ENCODE measurements at regions not wholly inside any gene's neighbourhood (a gene's known extent, or its start where the extent isn't known, plus 50 kb on each side); places are given as distances from the start of the nearest gene placed in this dataset.

- Histone ChIP-seq H3K4me3 (no peak overlapping the region), H3K27me3 (replicated peaks in 1 of 2; ENCODE audit: control insufficient read depth in 2 of 2, insufficient read depth in 2 of 2, low read length in 1 of 2) (no peaks in the 10 kb centered on the region), H3K9ac (ENCODE audit: control insufficient read depth, insufficient read depth, low read length) (no peak overlapping the region), H3K9me3 (replicated peaks; ENCODE audit: control insufficient read depth, insufficient read depth, low read length) (no peaks in the 10 kb centered on the region), H3K27ac (ENCODE audit: control insufficient read depth, insufficient read depth) (no peak overlapping the region), H4K20me1 (ENCODE audit: control insufficient read depth, insufficient read depth) (no peaks in the 10 kb centered on the region), H3K4me1 (ENCODE audit: control insufficient read depth, insufficient read depth, low read length) (no peaks in the 10 kb centered on the region), H3K4me2 (ENCODE audit: control insufficient read depth, insufficient read depth) (no peak overlapping the region), H3K79me2 (ENCODE audit: control insufficient read depth, insufficient read depth, low read length) (no peaks in the 10 kb centered on the region), H3K36me3 (ENCODE audit: control insufficient read depth in 2 of 2, insufficient read depth in 2 of 2, low read length in 1 of 2) (no peaks in the 10 kb centered on the region), H2AFZ (ENCODE audit: control insufficient read depth, low read depth, low read length) (no peak overlapping the region)
- no peak for FAIRE-seq
- 0% methylated on average over 2 of the region's 2 CpGs for WGBS (ENCODE audit: insufficient coverage, insufficient replicate concordance, low lambda C conversion rate, missing lambda C conversion rate)
- DNase-seq (ENCODE audit: low read depth, low spot score) = no peak
- in situ Hi-C loops (cut with MboI) = no loop called here
- intact Hi-C loops (cut with micrococcal nuclease; ENCODE audit: unreplicated experiment) = no loop called here
- ATAC-seq = no peak
- CTCF ChIA-PET = no interaction called here
- RAD21 ChIA-PET (ENCODE audit: unreplicated experiment) = no interaction called here
- SMC1A ChIA-PET (ENCODE audit: uncharacterized antibody, unreplicated experiment) = no interaction called here
- POLR2A ChIA-PET = no interaction called here
- no TSS peak for BruUV-seq (replicated peaks)
- TF ChIP-seq SMAD5 (IDR thresholded peaks at IDR 0.05; ENCODE audit: low read depth) (no peak), CHD2 (IDR thresholded peaks at IDR 0.05; ENCODE audit: borderline replicate concordance, low read depth, low read length) (no peak), BHLHE40 (IDR thresholded peaks at IDR 0.05; ENCODE audit: borderline replicate concordance in 1 of 2, low read depth in 2 of 2, low read length in 1 of 2) (no peak), ETV6 (conservative IDR thresholded peaks at IDR 0.05 in 1 of 2, IDR thresholded peaks at IDR 0.05 in 1 of 2; ENCODE audit: borderline replicate concordance in 1 of 2, low read depth in 1 of 2) (no peak), POLR2A (IDR thresholded peaks at IDR 0.05; ENCODE audit: low read depth, low read length) (no peak), SRF (IDR thresholded peaks at IDR 0.05; ENCODE audit: low read depth in 2 of 2, low read length in 2 of 2) (no peak), ATF2 (IDR thresholded peaks at IDR 0.05; ENCODE audit: low read length) (no peak), ZNF384 (IDR thresholded peaks at IDR 0.05; ENCODE audit: borderline replicate concordance, low read depth, low read length) (no peak), ZBTB4 (CRISPR knock-in tag; IDR thresholded peaks at IDR 0.05) (no peak), SIN3A (IDR thresholded peaks at IDR 0.05; ENCODE audit: low read depth, low read length) (no peak), POLR2AphosphoS5 (IDR thresholded peaks at IDR 0.05; ENCODE audit: low read length) (no peak), RBBP5 (conservative IDR thresholded peaks at IDR 0.05) (no peak), SIX5 (IDR thresholded peaks at IDR 0.05; ENCODE audit: low read depth, low read length, severe bottlenecking) (no peak)
- TF ChIP-seq, protein P1, sequence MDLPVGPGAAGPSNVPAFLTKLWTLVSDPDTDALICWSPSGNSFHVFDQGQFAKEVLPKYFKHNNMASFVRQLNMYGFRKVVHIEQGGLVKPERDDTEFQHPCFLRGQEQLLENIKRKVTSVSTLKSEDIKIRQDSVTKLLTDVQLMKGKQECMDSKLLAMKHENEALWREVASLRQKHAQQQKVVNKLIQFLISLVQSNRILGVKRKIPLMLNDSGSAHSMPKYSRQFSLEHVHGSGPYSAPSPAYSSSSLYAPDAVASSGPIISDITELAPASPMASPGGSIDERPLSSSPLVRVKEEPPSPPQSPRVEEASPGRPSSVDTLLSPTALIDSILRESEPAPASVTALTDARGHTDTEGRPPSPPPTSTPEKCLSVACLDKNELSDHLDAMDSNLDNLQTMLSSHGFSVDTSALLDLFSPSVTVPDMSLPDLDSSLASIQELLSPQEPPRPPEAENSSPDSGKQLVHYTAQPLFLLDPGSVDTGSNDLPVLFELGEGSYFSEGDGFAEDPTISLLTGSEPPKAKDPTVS (IDR thresholded peaks at IDR 0.05; ENCODE audit: low read depth, low read length) = no peak
Measured at GRCh38 chr3:103613397-103614156, 1178.8 kb downstream of the ZPLD1 start.
